GM12873 (cell line): ENCODE measurements at regions not wholly inside any gene's neighbourhood (a gene's known extent, or its start where the extent isn't known, plus 50 kb on each side); places are given as distances from the start of the nearest gene placed in this dataset.

ENCODE experiments used
- TF ChIP-seq, protein P1 (sequence below): IDR thresholded peaks from 2 replicates; pipeline ENCODE4 v1.5.1; 2012; ENCODE audit warnings: low read depth, mild to moderate bottlenecking, moderate library complexity, low read length, control low read depth; ENCODE audit not compliant: insufficient read depth; ENCODE audit errors: missing control alignments

DNA sequence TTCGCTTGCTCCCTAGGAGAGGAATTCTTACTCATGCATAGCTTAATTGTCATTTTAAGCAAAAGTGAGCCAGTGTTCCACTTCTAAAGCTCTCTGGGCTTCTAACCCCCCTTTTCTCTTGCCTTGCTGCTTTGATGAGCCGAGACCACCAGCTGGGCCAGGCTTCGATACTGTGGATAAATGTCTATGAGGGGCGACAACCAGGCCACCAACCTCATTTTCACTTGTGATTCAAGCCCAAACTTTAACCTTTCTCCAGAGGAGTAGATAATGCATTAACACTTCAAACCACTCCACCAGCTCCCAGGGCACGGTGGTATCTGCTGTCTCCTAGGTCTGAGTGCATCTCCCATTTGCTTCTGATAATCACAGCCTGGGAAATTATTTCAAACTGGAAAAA, 205.6 kb downstream of the PSAT1 start:
- TF ChIP-seq, protein P1, sequence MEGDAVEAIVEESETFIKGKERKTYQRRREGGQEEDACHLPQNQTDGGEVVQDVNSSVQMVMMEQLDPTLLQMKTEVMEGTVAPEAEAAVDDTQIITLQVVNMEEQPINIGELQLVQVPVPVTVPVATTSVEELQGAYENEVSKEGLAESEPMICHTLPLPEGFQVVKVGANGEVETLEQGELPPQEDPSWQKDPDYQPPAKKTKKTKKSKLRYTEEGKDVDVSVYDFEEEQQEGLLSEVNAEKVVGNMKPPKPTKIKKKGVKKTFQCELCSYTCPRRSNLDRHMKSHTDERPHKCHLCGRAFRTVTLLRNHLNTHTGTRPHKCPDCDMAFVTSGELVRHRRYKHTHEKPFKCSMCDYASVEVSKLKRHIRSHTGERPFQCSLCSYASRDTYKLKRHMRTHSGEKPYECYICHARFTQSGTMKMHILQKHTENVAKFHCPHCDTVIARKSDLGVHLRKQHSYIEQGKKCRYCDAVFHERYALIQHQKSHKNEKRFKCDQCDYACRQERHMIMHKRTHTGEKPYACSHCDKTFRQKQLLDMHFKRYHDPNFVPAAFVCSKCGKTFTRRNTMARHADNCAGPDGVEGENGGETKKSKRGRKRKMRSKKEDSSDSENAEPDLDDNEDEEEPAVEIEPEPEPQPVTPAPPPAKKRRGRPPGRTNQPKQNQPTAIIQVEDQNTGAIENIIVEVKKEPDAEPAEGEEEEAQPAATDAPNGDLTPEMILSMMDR: no peak

DNA sequence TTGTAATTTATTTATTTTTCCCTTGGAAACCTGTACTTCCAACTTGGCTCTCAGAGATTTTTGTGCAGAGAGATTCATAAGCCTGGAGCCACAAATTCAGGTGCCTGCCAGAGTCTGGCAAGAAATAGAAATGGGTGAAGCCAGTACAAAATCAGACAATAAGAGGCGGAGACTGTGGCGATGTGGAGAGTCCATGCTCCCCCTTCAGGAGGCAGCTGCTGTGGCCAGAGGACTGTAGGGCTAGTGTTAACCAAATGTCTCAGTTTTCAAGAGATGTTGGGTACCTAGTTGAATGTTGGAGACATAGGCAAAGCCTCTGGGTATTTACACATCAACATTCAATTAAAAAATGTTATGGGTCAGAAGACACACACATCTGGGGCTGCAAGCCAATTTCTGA, 208.6 kb downstream of the PSAT1 start:
- TF ChIP-seq, protein P1: no peak

DNA sequence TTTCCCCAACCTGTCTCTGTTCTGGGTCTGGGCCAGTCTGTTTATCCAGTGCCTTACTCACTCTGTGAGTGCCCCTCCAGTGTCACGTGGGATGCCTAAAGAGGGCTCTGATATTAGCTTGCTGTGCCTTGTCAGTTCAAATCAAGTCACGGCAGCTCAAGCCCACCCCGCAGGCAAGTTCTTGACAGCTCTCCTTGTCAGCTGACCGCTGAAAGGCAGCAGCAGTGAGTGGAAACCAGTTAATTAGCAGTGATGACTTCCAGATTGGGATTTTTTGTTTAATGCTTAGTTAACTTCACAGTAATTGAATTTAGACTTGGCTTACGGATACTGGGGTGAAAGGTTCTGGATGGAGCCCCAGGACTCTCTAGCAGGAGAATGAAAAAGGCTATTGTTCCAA, 210.1 kb downstream of the PSAT1 start:
- TF ChIP-seq, protein P1: no peak

DNA sequence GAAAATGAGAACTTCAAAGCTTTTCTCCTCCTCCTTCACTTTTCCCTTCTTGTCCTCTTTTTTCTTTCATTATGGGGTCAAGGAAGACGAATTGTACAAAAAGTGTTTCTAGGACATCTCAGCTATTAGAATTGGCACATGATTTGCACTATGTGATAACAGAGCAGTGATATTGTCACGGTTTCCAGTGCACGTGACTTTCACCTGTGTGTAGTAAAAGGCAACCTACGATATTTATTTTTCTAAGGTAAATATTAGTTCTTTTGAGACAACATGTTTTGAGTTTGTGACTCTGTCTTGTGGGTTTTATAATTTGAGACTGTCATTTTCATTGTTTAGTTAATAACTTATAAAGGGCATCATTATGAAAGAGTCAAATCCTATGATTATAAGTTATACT, 213.1 kb downstream of the PSAT1 start:
- TF ChIP-seq, protein P1: no peak

DNA sequence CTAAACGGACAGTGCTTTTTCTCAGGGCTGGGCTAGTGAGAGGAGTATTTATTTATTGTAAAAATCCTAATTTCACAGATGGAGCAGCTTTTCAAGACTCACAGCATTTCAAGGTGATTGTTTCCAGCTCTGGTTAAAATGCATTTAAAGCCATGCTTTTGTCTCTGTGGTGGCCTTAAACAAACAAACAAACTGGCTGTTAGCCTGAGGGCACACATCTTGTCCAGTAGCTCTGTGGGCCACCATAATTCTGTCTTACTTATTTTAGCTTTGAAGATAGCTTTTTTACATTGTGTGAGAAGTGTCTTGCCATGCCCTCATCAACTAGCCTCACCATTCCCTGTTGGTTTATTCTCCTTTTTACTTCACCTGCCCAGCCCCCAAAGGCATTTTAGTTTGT, 218.2 kb downstream of the PSAT1 start:
- TF ChIP-seq, protein P1: no peak

DNA sequence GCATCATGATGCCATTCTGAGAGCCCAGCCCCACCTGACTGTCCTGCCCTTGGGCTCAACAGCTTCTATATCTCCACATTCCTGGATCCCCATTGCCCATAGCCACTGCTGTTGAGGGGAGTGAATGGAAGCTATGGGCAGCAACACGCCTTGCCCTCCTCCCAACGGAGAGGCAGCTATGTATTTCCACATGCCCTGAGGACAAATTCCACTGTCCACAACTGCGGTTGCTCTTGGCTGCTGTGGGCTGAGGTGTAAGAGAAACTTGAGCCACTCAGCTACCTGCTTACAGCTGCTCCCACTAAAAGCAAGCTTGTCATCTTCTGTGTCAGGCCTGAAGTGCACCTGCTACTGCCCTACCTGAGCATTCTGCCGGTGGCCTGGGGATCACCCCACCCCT, 222.9 kb downstream of the PSAT1 start:
- TF ChIP-seq, protein P1: no peak

DNA sequence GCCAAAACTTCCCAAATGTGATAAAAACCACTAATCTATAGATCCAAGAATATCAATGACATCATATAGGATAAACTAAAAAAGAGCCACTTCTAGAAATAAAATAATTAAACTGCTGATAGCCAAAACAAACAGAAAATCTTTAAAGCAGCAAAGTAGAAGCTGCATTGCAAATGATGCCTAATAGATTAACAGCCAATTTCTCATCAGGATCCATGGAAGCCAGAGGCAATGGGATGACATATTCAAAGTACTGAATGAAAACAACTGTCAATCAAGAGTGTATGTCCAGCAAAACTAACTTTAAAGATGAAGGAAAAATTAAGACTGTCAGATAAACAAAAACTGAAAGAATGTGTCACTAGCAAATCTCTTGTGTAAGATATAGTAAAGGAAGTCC, 224.8 kb downstream of the PSAT1 start:
- TF ChIP-seq, protein P1: no peak
